C4-2B (cell line): ENCODE measurements at regions not wholly inside any gene's neighbourhood (a gene's known extent, or its start where the extent isn't known, plus 50 kb on each side); places are given as distances from the start of the nearest gene placed in this dataset.

Source experiments
- CTCF ChIP-seq: fragments of 450-650 bp; conservative IDR thresholded peaks from 2 replicates; pipeline ENCODE4 v1.5.1; 2017; ENCODE audit warnings: mild to moderate bottlenecking
- ZFX ChIP-seq: fragments of 450-650 bp; IDR thresholded peaks from 2 replicates; pipeline ENCODE4 v1.6.1; 2017

GRCh38 chr11:127143251-127143650 lies 142.7 kb upstream of the KIRREL3 start:
- TF ChIP-seq CTCF (no peak), ZFX (no peak)
